Peyer's patch (tissue), 4 donors: ENCODE measurements at regions not wholly inside any gene's neighbourhood (a gene's known extent, or its start where the extent isn't known, plus 50 kb on each side); places are given as distances from the start of the nearest gene placed in this dataset.

Experiments used
- CTCF ChIP-seq, 6 experiments: fragments of 450-650 bp in 4 of 6; fragments of 200-600 bp in 2 of 6; sonication (generic) in 1 of 6; IDR thresholded peaks; one replicate each; pipeline ENCODE4 v1.5.1; 2017 to 2019; ENCODE audit warnings: antibody characterized with exemption in 6 of 6, mild to moderate bottlenecking in 3 of 6, moderate library complexity in 1 of 6
- POLR2A ChIP-seq, 2 donors: fragments of 450-650 bp; IDR thresholded peaks; one replicate each; pipeline ENCODE4 v1.5.1; 2017; ENCODE audit warnings: antibody characterized with exemption in 2 of 2, mild to moderate bottlenecking in 2 of 2, moderate library complexity in 2 of 2

GRCh38 chr22:47694536-47695130, 932.2 kb downstream of the TBC1D22A start:
- TF ChIP-seq CTCF (IDR thresholded peaks at IDR 0.05), result no peak
- no peak for TF ChIP-seq POLR2A (IDR thresholded peaks at IDR 0.05)
